Urinary bladder (tissue), 3 donors: ENCODE measurements at regions not wholly inside any gene's neighbourhood (a gene's known extent, or its start where the extent isn't known, plus 50 kb on each side); places are given as distances from the start of the nearest gene placed in this dataset.

Source experiments
- DNase-seq: peaks from one replicate; pipeline ENCODE4 v3.0.0-alpha.2; 2015; ENCODE audit errors: extremely low spot score
- H3K27ac ChIP-seq: one replicate; pipeline ENCODE4 v1.5.1; 2013; ENCODE audit warnings: low read depth, mild to moderate bottlenecking, moderate library complexity
- H3K36me3 ChIP-seq: one replicate; pipeline ENCODE4 v1.6.1; 2013; ENCODE audit warnings: mild to moderate bottlenecking, moderate library complexity; ENCODE audit not compliant: insufficient read depth
- H3K4me1 ChIP-seq: one replicate; pipeline ENCODE4 v1.6.1; 2013; ENCODE audit warnings: mild to moderate bottlenecking, moderate library complexity; ENCODE audit not compliant: insufficient read depth
- H3K4me3 ChIP-seq: one replicate; pipeline ENCODE4 v1.5.1; 2013; ENCODE audit warnings: low read depth, low read length
- WGBS: extraction: QIAGEN DNeasy Blood & Tissue Kit; methylation state at CpG from one replicate; pipeline ENCODE4 v1.1.7; 2013; 5-methylcytosine and 5-hydroxymethylcytosine counted together
- donor health status: healthy with polysubstance abuse.
- donor health status: healthy.

DNA sequence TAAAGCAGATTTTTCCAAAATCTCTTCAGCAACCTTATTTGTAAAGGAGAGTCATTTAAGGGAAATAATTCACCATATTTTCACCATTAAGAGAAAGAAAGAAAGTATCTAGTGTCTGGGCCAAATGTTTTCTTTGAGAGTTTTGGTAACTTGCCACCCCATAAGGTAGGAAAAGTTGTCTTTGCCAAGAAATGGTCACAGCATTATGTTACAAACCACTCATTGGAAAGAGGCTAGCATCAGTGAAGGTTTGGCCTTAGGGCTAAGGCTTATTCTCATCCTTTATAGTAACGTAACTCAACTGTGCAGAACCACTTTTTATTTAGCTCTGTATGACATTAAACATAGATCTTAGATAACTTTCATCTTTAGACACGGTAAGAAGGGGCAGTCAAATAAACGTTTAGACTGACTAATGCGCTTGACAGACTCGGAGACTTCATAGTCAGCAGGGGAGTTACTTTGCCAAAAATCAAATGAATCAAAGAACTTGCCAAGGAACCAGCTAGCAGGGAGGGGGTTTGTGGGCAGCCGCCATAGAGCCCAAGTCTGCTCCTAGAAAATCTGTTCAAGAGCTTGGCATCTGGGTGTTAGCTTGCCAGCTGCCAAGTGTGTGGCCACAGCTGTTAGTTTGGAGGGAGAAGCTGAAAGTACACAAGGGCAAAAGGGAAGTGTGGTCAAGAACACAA, 182.8 kb upstream of the GRID2 start:
- no peak overlapping the region for H3K27ac ChIP-seq
- no peaks in the 10 kb centered on the region for H3K4me1 ChIP-seq
- WGBS = 20% methylated on average over 6 of the region's 6 CpGs
- no peaks in the 10 kb centered on the region for H3K36me3 ChIP-seq
- no peak overlapping the region for H3K4me3 ChIP-seq
- DNase-seq = no peak

DNA sequence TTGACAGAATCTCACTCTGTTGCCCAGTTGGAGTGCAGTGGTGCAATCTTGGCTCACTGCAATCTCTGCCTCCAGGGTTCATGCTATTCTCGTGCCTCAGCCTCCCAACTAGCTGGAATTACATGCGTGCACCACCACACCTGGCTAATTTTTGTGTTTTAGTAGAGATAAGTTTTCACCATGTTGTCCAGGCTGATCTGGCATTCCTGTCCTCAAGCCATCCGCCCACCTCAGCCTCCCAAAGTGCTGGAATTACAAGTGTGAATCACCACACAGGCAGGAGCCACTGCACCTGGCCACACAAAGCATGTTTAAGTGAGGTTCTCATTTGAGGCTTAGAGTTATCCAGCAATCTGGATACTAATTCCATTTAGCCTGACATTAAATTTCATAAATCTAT, 180.9 kb upstream of the GRID2 start:
- 95% methylated on average over 3 of the region's 3 CpGs for WGBS
- DNase-seq = no peak

DNA sequence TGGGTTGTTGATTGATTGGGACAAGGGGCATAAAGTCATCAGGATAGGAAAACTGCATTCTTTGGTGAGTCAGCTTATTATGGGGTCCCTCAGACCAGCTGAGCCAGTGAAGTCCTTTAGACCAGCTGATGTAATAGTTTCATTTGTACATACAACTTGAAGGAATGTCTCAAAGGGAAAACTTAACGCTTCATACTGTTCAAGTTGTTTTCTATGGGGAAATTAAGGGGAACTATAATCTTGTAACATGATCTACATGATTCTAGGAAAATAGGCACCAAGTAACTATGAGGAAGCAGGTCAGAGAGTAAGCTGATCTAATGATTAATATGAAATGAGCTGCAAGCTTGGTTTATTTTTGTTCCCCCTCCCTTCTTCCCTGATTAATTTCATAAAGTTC, 175.1 kb upstream of the GRID2 start:
- no peak for DNase-seq
- H3K4me1 ChIP-seq = no peaks in the 10 kb centered on the region
- no peaks in the 10 kb centered on the region for H3K36me3 ChIP-seq
- 88% methylated on average over 1 of the region's 1 CpG for WGBS
- no peak overlapping the region for H3K27ac ChIP-seq
- H3K4me3 ChIP-seq = no peak overlapping the region

More for the DNA sequence above, 180.9 kb upstream of the GRID2 start:
- H3K4me3 ChIP-seq = no peak overlapping the region
- no peaks in the 10 kb centered on the region for H3K4me1 ChIP-seq
- no peak overlapping the region for H3K27ac ChIP-seq
- no peaks in the 10 kb centered on the region for H3K36me3 ChIP-seq

DNA sequence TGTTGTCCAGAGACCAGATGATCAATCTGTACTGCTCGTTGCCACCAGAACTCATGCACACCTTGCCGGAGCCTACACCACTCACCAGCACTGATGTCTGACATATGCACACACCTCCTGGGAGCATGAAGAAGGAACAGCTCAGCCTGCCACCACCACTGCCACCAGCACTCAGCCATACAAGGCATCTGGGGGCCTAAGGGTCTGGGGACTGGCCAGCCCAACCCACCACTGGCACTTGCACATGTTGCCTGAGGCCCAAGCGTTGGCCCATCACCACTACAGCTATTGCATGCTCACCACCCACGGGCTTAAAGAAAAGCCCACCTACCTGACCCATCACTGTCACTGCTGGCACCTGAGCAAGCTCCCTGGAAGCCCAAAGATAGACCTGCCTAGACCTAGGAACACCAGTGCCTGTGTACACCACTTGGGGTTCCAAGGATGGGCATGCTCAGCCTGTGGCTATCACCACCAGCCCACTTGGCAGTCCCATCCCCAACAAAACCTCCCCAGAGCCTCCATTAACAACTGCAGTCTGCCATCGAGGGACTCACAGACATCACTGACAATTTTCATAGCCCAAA, 174.3 kb upstream of the GRID2 start:
- no peak for DNase-seq
- Histone ChIP-seq H3K27ac (no peak overlapping the region), H3K4me3 (no peak overlapping the region), H3K4me1 (no peaks in the 10 kb centered on the region), H3K36me3 (no peaks in the 10 kb centered on the region)
- WGBS = 87% methylated on average over 5 of the region's 5 CpGs

DNA sequence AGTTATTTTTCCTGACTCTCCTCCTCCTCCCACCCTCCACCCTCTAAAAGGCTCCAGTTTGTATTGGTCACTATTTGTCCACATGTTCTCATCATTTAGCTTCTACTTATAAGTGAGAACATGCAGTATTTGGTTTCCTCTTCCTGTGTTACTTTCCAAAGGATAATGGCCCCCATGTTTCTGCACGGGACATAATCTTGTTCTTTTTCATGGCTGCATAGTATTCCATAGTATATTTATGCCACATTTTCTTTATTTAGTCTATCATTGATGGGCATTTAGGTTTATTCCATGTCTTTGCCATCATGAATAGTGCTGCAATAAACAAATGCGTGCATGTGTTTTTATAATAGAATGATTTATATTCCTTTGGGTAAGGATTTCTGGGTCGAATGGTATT, 167.3 kb upstream of the GRID2 start:
- no peaks in the 10 kb centered on the region for H3K36me3 ChIP-seq
- no peak overlapping the region for H3K4me3 ChIP-seq
- WGBS = 95% methylated on average over 3 of the region's 3 CpGs
- H3K4me1 ChIP-seq = no peaks in the 10 kb centered on the region
- H3K27ac ChIP-seq = no peak overlapping the region
- DNase-seq = no peak

DNA sequence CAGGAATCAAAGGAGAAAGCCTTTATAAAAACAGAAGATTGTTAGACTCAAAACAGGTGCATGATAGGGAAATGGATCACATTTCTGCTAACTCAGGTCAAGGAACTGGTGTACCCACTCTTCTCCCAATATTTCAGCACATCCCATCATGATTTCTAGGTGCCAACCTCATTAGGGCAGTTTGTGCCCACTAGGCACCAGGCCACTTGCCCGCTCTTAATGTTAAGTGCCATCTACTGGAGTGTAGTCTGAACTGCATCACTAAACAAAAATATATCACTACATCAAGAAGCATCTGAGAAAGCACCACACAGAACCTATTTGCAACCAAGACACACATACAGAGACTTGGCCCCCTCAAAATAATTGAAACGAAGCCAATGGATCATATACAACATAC, 140.4 kb upstream of the GRID2 start:
- H3K27ac ChIP-seq = no peak overlapping the region
- WGBS = 82% methylated on average over 2 of the region's 2 CpGs

DNA sequence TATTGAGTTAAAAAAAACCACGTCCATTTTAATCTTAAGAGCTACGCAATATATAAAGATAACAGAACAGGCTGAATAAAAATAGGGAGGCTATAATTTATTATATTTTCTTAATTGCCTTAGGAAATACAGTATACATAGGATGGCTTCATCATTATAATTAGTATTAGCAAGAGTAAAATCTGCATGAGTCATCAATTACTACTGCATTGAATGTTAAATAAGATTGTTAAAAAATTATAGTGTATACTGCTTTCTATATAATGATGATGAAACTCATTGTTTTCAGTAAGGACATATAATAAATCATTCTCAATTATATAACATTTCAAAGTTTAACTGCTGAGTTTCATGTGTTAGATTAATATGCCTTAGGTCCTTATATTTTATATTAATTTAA, 133.4 kb upstream of the GRID2 start:
- DNase-seq = no peak
- no peak overlapping the region for H3K4me3 ChIP-seq
- WGBS = 74% methylated on average over 2 of the region's 2 CpGs

More for the DNA sequence above, 140.4 kb upstream of the GRID2 start:
- Histone ChIP-seq H3K4me3 (no peak overlapping the region), H3K4me1 (no peaks in the 10 kb centered on the region), H3K36me3 (no peaks in the 10 kb centered on the region)
- no peak for DNase-seq

DNA sequence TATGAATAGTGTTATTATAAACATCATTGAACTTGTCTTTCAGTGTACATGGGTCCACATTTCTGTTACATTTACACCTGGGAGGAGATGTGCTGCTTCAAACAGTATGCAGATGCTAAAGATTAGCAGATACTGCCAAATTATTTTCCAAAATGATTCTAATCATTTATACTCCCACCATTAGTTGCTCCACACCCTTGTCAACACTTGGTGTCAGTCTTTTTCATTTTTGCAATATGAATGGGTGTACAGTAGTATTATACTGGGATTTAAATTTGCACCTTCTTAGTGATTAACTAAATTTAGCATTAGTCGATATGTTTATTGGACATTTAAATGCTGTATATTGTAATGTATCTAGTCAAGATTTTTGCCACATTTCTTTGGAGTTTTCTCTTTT, 131.6 kb upstream of the GRID2 start:
- Histone ChIP-seq H3K4me1 (no peaks in the 10 kb centered on the region), H3K36me3 (no peaks in the 10 kb centered on the region)
- WGBS = 87% methylated on average over 1 of the region's 1 CpG

More for the DNA sequence above, 133.4 kb upstream of the GRID2 start:
- Histone ChIP-seq H3K36me3 (no peaks in the 10 kb centered on the region), H3K27ac (no peak overlapping the region), H3K4me1 (no peaks in the 10 kb centered on the region)

DNA sequence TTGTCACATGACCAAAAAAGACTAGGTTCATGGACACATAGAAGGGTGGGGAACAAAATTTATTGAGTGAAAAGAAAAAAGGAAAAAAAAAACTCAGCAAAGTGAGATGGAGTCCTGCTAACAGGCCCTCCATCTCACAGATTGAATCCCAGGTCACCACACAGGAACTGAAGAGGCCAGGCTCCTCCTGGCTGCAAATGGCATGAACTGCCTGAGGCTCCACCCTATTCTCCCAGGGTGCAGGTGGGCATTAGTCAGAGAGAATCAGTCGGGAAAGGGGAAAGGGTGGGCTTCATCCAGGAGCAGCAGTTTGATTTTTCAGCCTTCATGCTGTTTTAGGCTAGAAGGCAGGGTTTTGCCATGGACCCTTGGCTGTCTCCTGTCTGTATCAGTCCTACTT, 128.5 kb upstream of the GRID2 start:
- 77% methylated on average over 1 of the region's 1 CpG for WGBS
- H3K4me3 ChIP-seq = no peak overlapping the region
- H3K36me3 ChIP-seq = no peaks in the 10 kb centered on the region
- no peak for DNase-seq
- no peaks in the 10 kb centered on the region for H3K4me1 ChIP-seq
- no peak overlapping the region for H3K27ac ChIP-seq

More for the DNA sequence above, 131.6 kb upstream of the GRID2 start:
- H3K4me3 ChIP-seq = no peak overlapping the region
- H3K27ac ChIP-seq = no peak overlapping the region
- no peak for DNase-seq

- WGBS = 97% methylated on average over 36 of the region's 36 CpGs
- Histone ChIP-seq H3K4me3 (no peak overlapping the region), H3K27ac (no peak overlapping the region), H3K4me1 (no peaks in the 10 kb centered on the region), H3K36me3 (no peaks in the 10 kb centered on the region)
- no peak for DNase-seq
Measured at GRCh38 chr4:92182006-92182735, 121.6 kb upstream of the GRID2 start.

DNA sequence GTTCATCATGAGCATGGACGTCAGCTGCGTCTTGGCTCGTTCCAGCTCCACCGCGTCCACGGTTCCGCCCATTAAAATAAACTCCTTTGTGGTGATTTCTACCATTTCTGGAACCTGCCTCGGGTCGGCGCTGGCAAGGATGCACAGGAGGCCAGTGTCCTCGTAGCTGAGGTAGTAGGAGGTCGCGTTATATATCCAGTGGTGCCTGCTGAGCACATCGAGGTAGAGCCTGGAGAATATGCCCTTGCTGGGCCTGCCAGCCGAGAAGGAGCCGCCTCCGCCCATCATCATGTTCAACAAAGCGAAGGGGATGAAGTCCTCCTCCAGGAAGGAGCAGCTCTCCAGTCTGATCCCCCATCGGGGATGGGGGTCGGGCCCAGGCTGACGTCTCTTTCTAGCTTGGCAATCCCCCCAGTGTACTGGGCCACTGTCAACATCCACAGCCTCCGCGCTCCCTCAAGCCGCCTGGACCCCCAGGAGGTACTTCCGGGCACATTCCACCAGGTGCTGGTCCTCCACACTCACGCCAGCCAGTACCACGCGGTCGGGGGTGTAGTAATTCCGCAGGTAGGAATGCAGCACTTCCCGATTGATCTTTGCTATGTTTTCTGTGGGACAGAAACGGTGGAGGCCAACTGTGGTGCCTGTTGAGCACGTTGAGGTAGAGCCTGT, 120.9 kb upstream of the GRID2 start:
- DNase-seq = no peak
- Histone ChIP-seq H3K4me1 (no peaks in the 10 kb centered on the region), H3K36me3 (no peaks in the 10 kb centered on the region), H3K27ac (no peak overlapping the region), H3K4me3 (no peak overlapping the region)
- 97% methylated on average over 33 of the region's 33 CpGs for WGBS

DNA sequence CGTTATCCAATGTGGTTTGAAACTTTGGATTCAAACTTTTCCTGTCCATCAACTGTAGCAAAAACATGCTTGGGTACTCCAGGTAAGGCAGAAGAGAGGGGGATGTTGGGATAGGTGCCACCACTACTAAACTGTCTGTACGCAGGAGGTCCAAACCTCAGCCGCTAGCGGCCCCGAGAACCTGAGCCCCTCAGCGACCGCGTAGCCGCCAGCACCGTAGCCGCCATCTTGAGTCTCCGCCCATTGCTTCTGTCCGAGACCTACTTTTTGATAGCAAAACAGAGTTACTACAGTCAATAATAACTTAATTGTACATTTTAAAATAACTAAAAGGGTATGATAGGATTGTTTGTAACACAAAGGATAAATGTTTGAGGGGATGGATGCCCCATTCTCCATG, 119.9 kb upstream of the GRID2 start:
- 98% methylated on average over 13 of the region's 13 CpGs for WGBS
- Histone ChIP-seq H3K36me3 (no peaks in the 10 kb centered on the region), H3K4me1 (no peaks in the 10 kb centered on the region)

DNA sequence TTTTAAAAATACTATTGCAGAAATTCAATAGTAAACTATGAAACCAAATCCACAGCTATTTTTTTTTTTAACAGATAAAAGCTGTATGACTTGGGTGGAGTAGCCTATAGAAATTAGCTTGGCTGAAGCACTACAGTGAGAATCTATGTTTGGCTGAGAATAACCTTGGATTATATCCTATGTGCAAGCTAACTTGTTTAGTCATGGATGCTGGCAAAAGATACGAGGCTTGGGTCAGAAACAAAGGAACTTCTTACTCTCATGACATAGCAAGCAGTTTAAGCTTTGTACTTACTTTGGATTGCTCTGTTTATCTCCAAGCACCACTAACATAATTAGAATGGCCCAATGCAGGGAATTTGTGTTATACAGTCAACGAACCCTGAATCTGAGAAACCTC, 119.2 kb upstream of the GRID2 start:
- peak; percentile 8 for DNase-seq
- Histone ChIP-seq H3K27ac (no peak overlapping the region), H3K4me1 (no peaks in the 10 kb centered on the region), H3K36me3 (no peaks in the 10 kb centered on the region), H3K4me3 (no peak overlapping the region)
- WGBS = 54% methylated on average over 2 of the region's 2 CpGs

More for the DNA sequence above, 119.9 kb upstream of the GRID2 start:
- DNase-seq = no peak
- no peak overlapping the region for H3K4me3 ChIP-seq
- no peak overlapping the region for H3K27ac ChIP-seq

DNA sequence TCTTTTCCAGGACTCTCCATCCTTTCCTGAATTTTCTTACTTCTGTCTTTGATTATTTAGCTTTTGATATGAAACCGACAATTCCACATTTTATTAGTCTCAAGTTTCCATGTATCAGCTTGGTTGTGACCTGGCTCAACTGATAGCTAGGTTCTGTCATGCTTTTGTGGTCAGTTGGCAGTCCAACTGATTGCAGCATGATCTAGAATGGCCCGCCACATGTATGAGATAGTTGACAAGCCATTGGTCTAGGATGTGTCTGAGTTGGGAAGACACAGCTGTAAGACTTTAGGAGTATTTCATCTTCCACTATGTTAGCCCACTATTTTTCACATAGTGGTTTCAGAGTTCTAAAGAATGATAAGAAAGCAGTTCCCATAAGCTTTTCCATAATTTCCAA, 117.5 kb upstream of the GRID2 start:
- Histone ChIP-seq H3K4me1 (no peaks in the 10 kb centered on the region), H3K36me3 (no peaks in the 10 kb centered on the region), H3K4me3 (no peak overlapping the region), H3K27ac (no peak overlapping the region)
- 92% methylated on average over 2 of the region's 2 CpGs for WGBS
- no peak for DNase-seq
